Heart left ventricle (tissue), 13 donors: ENCODE measurements at regions not wholly inside any gene's neighbourhood (a gene's known extent, or its start where the extent isn't known, plus 50 kb on each side); places are given as distances from the start of the nearest gene placed in this dataset.

Experiments
- POLR2A ChIP-seq, 2 donors: fragments of 450-650 bp; IDR thresholded peaks; one replicate each; pipeline ENCODE4 v1.6.1; 2017; ENCODE audit warnings: antibody characterized with exemption in 2 of 2, mild to moderate bottlenecking in 2 of 2, moderate library complexity in 2 of 2
- TF ChIP-seq, protein P1 (sequence below), 12 donors: fragments of 200-600 bp; sonication (generic) in 4 of 12; IDR thresholded peaks; one replicate each; pipeline versions ENCODE4 v1.5.0 to v1.8.0; 2018 to 2022; ENCODE audit warnings: antibody characterized with exemption in 12 of 12, mild to moderate bottlenecking in 5 of 12
- donor health status: ischemic (EF 13 %, LVEDD 7.1; RV severe dilation, severe dysfunction).
- donor health status: DM: no; HTN: yes; CAD: no.
- donor health status: DM: no; HTN: no; CAD: no.
- donor health status: ischemic (EF 25% LVEDD 6.9; RV normal size, moderate dysfunction).
- donor health status: ischemic (EF 25% LVEDD 5.7; RV mildly dilated, moderate dysfunction).
- donor health status: ischemic (EF 35%, LVEDD 5.7; RV mildly dilated, moderate dysfunction).
- donor health status: nonischemic (EF 11% LVEDD 7.7; RV severe dilation, severe dysfunction).
- donor health status: DM: yes; HTN: yes; CAD: no.
- donor health status: PGD.
- donor health status: ischemic (EF 29% LVEDD 5.4; RV normal size, mild dysfunction).
- donor health status: nonischemic (EF 23%, LVEDD 6.1; RV moderate dilation, normal function).

DNA sequence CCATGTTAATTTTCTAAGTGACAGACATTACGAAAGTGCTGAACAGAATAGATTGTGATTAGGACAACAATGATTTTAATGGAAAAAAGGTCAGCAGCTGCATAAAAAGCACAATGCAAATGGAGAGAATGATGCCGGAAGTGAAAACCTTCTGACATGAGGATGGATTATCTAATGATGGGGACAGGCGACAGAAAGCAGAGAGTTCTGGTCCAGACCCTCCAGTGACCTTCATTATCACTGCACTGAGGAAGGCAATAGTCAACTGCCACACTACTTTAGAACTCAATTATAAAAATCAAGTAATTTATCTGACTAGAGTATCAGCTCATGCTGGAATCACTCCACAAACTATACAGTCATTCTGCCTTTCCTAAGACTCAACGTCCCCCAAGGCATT is 746.1 kb upstream of the EPHA5 start:
- TF ChIP-seq, protein P1, sequence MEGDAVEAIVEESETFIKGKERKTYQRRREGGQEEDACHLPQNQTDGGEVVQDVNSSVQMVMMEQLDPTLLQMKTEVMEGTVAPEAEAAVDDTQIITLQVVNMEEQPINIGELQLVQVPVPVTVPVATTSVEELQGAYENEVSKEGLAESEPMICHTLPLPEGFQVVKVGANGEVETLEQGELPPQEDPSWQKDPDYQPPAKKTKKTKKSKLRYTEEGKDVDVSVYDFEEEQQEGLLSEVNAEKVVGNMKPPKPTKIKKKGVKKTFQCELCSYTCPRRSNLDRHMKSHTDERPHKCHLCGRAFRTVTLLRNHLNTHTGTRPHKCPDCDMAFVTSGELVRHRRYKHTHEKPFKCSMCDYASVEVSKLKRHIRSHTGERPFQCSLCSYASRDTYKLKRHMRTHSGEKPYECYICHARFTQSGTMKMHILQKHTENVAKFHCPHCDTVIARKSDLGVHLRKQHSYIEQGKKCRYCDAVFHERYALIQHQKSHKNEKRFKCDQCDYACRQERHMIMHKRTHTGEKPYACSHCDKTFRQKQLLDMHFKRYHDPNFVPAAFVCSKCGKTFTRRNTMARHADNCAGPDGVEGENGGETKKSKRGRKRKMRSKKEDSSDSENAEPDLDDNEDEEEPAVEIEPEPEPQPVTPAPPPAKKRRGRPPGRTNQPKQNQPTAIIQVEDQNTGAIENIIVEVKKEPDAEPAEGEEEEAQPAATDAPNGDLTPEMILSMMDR (IDR thresholded peaks at IDR 0.05), result no peak
- no peak for TF ChIP-seq POLR2A (IDR thresholded peaks at IDR 0.05)
